ENCODE measurements at regions not wholly inside any gene's neighbourhood (a gene's known extent, or its start where the extent isn't known, plus 50 kb on each side); places are given as distances from the start of the nearest gene placed in this dataset.

DNA sequence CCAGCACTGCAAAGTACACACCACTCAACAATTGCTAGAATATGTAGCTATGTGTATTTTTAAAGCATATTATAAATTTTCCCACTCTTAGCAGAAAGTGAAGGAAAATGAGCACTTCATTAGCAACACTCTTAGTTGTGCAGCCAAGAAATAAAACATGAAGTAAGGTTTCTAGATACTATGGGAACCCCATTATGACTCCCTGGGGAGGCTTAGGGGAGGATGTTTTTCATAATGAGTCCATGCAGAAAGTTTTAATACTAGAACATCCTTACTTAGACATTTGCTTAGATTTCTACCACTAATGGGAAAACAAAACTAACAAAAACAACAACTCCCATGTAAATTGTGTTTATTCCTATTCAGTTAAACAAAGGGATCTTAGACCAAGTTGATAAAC is 148.4 kb upstream of the HDAC9 start:
- TF ChIP-seq, protein P1, sequence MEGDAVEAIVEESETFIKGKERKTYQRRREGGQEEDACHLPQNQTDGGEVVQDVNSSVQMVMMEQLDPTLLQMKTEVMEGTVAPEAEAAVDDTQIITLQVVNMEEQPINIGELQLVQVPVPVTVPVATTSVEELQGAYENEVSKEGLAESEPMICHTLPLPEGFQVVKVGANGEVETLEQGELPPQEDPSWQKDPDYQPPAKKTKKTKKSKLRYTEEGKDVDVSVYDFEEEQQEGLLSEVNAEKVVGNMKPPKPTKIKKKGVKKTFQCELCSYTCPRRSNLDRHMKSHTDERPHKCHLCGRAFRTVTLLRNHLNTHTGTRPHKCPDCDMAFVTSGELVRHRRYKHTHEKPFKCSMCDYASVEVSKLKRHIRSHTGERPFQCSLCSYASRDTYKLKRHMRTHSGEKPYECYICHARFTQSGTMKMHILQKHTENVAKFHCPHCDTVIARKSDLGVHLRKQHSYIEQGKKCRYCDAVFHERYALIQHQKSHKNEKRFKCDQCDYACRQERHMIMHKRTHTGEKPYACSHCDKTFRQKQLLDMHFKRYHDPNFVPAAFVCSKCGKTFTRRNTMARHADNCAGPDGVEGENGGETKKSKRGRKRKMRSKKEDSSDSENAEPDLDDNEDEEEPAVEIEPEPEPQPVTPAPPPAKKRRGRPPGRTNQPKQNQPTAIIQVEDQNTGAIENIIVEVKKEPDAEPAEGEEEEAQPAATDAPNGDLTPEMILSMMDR (conservative IDR thresholded peaks at IDR 0.05; ENCODE audit: low read length): no peak
- no peak overlapping the region for H3K4me3 ChIP-seq (ENCODE audit: low read length)
- DNase-seq (ENCODE audit: low read depth): no peak

GRCh38 chr7:18350678-18351077 is 144.9 kb upstream of the HDAC9 start:
- no peak overlapping the region for H3K4me3 ChIP-seq (ENCODE audit: low read length)
- TF ChIP-seq, protein P1 (conservative IDR thresholded peaks at IDR 0.05; ENCODE audit: low read length): no peak
- no peak for DNase-seq (ENCODE audit: low read depth)

GRCh38 chr7:18352339-18353255 is 143.0 kb upstream of the HDAC9 start:
- peak; percentile 73 for DNase-seq (ENCODE audit: low read depth)
- TF ChIP-seq, protein P1 (conservative IDR thresholded peaks at IDR 0.05; ENCODE audit: low read length): peak; percentile 64
- H3K4me3 ChIP-seq (ENCODE audit: low read length): no peak overlapping the region

DNA sequence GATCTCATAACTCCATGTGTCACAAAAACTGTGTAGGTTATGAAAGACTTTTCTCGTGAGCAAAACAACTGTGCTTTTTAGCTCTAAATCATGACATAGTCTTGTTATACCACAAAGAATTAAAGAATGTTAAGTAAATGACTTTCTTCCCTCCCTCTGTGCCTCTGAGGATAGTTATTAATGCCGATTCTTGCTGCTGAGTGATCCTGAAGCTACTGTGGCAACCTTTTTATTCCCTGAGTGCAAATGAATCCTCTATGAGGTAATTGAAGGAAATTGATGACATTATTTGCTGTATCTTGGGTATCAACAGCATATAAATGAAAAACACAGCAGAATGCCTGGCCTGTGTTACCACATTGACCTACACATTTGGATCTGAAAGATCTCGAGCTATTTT is 142.2 kb upstream of the HDAC9 start:
- H3K4me3 ChIP-seq (ENCODE audit: low read length): no peak overlapping the region
- no peak for DNase-seq (ENCODE audit: low read depth)
- TF ChIP-seq, protein P1 (conservative IDR thresholded peaks at IDR 0.05; ENCODE audit: low read length): no peak

DNA sequence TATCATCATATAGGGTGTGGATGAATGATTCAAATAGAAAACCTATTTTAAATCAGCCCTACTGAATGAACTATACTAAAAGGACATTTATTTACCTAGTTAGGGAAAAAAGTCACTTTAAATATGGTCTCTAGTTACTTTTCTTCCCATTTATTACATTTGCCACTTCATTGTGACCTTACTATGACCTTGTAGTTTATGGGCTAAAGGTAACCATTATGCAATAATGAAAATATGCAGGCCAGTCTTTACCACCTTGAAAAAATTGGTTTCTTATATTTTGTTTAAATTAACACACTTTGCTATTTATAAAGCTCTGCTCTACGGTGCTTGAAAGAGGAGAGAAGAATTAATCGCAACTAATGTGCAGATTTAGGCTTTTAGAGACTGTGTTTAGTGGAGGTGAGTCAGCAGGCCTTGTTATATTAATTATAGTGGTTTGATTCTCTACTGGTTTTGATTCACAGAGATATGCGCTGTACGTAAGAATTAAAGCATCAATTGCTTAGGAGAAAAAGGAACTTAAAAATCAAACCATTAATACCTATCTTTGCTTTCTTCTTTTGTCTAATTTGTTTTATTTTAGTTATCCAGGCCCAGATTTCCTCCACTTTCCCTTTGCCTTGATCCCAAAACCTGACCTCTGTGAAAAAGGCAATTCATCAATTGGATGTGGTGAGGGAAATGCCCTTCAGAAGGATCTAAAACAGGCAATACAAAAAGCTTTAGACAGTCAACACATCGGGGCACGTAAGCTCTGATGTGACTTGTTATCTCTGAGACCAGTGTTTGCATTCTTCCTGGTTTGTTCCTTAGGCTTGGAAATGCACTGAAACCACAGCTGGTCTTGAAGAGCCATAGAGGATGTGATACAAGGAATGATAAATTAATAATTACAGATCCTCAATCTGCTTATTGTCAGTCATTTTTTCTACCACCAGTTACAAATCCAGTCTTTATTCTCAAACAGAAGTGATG is 141.2 kb upstream of the HDAC9 start:
- H3K4me3 ChIP-seq (ENCODE audit: low read length): no peak overlapping the region
- DNase-seq (ENCODE audit: low read depth): no peak
- TF ChIP-seq, protein P1 (conservative IDR thresholded peaks at IDR 0.05; ENCODE audit: low read length): no peak

GRCh38 chr7:18356191-18356645 is 139.3 kb upstream of the HDAC9 start:
- peak; percentile 48 for DNase-seq (ENCODE audit: low read depth)
- H3K4me3 ChIP-seq (ENCODE audit: low read length): no peak overlapping the region
- TF ChIP-seq, protein P1 (conservative IDR thresholded peaks at IDR 0.05; ENCODE audit: low read length): peak; percentile 66

All from AG10803 (cell line).